Mucosa of descending colon (tissue), 3 donors: ENCODE measurements at regions not wholly inside any gene's neighbourhood (a gene's known extent, or its start where the extent isn't known, plus 50 kb on each side); places are given as distances from the start of the nearest gene placed in this dataset.

Experiments used
- ATAC-seq: fragments of 200-7000 bp; cut with Tn5 transposase; one replicate; pipeline ENCODE4 v1.9.1; 2020; ENCODE audit warnings: mild to moderate bottlenecking, moderate library complexity
- DNase-seq, 3 donors: peaks; one replicate each; pipeline ENCODE4 v3.0.0-alpha.2; 2020
- H3K36me3 ChIP-seq: fragments of 200-600 bp; one replicate; pipeline ENCODE4 v1.8.0; 2021; ENCODE audit warnings: low read depth, mild to moderate bottlenecking
- H3K4me1 ChIP-seq: fragments of 200-600 bp; one replicate; pipeline ENCODE4 v1.8.0; 2021; ENCODE audit warnings: low read depth, mild to moderate bottlenecking
- H3K4me3 ChIP-seq: fragments of 200-600 bp; one replicate; pipeline ENCODE4 v1.8.0; 2021; ENCODE audit warnings: mild to moderate bottlenecking
- H3K9me3 ChIP-seq: fragments of 200-600 bp; one replicate; pipeline ENCODE4 v1.8.0; 2021; ENCODE audit warnings: mild to moderate bottlenecking
- intact Hi-C, 2 donors: fragments of 100-400 bp; cut with DNase I in 1 of 2; cut with micrococcal nuclease in 1 of 2; formaldehyde crosslinking; loops; one replicate each; pipeline versions ENCODE4 v1.11.0 to v1.11.1; 2022; cut with DNase I, micrococcal nuclease
- TF ChIP-seq, protein P1 (sequence below): fragments of 200-600 bp; IDR thresholded peaks from one replicate; pipeline ENCODE4 v1.8.0; 2022; ENCODE audit warnings: antibody characterized with exemption, mild to moderate bottlenecking
- donor health status: DM: no; HTN: no; CAD: no; lungs with moderate emphysema.
- donor health status: DM: no; HTN: no; CAD: no.
- donor health status: DM: no; HTN: yes; CAD: no.

DNA sequence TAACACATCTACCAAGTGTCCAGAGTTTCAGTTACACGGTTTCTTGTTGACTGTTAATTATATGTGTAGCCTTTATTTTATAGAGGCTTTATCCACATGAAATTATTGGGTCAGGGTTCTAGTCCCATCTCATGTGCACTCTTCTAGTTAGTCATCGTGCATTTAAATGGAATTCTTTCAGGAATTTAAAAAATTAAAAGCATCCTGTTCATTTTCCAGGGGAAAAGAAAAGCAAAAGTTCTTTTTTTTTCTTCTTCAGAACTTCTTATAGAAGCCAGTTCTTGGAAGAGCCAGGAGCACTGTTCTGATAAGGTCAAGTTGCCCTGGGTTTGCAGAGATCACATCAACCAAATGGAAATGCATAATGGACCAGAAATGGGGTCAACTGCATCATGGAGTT lies 324.7 kb downstream of the INHBA start:
- DNase-seq, result no peak
- TF ChIP-seq, protein P1, sequence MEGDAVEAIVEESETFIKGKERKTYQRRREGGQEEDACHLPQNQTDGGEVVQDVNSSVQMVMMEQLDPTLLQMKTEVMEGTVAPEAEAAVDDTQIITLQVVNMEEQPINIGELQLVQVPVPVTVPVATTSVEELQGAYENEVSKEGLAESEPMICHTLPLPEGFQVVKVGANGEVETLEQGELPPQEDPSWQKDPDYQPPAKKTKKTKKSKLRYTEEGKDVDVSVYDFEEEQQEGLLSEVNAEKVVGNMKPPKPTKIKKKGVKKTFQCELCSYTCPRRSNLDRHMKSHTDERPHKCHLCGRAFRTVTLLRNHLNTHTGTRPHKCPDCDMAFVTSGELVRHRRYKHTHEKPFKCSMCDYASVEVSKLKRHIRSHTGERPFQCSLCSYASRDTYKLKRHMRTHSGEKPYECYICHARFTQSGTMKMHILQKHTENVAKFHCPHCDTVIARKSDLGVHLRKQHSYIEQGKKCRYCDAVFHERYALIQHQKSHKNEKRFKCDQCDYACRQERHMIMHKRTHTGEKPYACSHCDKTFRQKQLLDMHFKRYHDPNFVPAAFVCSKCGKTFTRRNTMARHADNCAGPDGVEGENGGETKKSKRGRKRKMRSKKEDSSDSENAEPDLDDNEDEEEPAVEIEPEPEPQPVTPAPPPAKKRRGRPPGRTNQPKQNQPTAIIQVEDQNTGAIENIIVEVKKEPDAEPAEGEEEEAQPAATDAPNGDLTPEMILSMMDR, result no peak
- Histone ChIP-seq H3K9me3 (no peaks in the 10 kb centered on the region), H3K4me1 (no peaks in the 10 kb centered on the region), H3K4me3 (no peak overlapping the region), H3K36me3 (no peaks in the 10 kb centered on the region)
- intact Hi-C loops, result no loop called here
- ATAC-seq, result no peak

DNA sequence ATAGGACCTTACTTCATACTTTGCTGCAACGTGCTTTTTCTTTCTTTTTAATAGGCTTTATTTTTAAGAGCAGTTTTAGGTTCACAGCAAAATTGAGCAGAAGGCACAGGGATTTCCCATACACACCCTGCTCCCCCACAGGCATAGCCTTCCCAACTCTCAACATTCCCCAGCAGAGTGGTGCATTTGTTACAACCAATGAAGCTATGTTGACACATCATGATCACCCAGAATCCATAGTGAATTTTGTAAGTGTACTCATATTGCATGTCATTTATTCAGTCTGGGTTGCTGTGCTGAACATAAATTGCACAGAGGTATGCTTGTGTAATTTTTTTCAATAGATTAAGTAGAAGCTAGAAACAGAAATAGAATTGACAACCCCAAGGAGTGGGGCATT lies 327.3 kb downstream of the INHBA start:
- no peaks in the 10 kb centered on the region for H3K4me1 ChIP-seq

GRCh38 chr7:41374150-41374848 lies 328.6 kb downstream of the INHBA start:
- no peaks in the 10 kb centered on the region for H3K4me1 ChIP-seq
- H3K9me3 ChIP-seq, result no peaks in the 10 kb centered on the region
- no peak for DNase-seq
- no peaks in the 10 kb centered on the region for H3K36me3 ChIP-seq
- ATAC-seq, result no peak
- intact Hi-C loops, result no loop called here
- H3K4me3 ChIP-seq, result no peak overlapping the region
- TF ChIP-seq, protein P1, result no peak

More for the DNA sequence above, 327.3 kb downstream of the INHBA start:
- DNase-seq (no peak), ATAC-seq (no peak)
- Histone ChIP-seq H3K4me3 (no peak overlapping the region), H3K36me3 (no peaks in the 10 kb centered on the region), H3K9me3 (no peaks in the 10 kb centered on the region)
- intact Hi-C loops, result no loop called here
- TF ChIP-seq, protein P1, result no peak

- Histone ChIP-seq H3K4me3 (no peak overlapping the region), H3K4me1 (no peaks in the 10 kb centered on the region), H3K9me3 (no peaks in the 10 kb centered on the region), H3K36me3 (no peaks in the 10 kb centered on the region)
- intact Hi-C loops, result no loop called here
- DNase-seq (no peak), ATAC-seq (no peak)
- TF ChIP-seq, protein P1, result no peak
These were observed 334.7 kb downstream of the INHBA start for GRCh38 chr7:41367967-41368882.

- no peak overlapping the region for H3K4me3 ChIP-seq
- TF ChIP-seq, protein P1, result no peak
- ATAC-seq, result no peak
- no peaks in the 10 kb centered on the region for H3K9me3 ChIP-seq
- intact Hi-C loops, result no loop called here
- no peak for DNase-seq
- H3K36me3 ChIP-seq, result no peaks in the 10 kb centered on the region
- no peaks in the 10 kb centered on the region for H3K4me1 ChIP-seq
These were observed 351.8 kb downstream of the INHBA start for GRCh38 chr7:41351091-41351490.
